Adrenal gland (tissue), 5 donors: ENCODE measurements at regions not wholly inside any gene's neighbourhood (a gene's known extent, or its start where the extent isn't known, plus 50 kb on each side); places are given as distances from the start of the nearest gene placed in this dataset.

Experiments
- CTCF ChIP-seq, 6 experiments: fragments of 450-650 bp in 4 of 6; fragments of 200-600 bp in 2 of 6; sonication (generic) in 1 of 6; IDR thresholded peaks; 1 replicate in 5 of 6; 2 replicates in 1 of 6; pipeline versions ENCODE4 v1.5.1 to v1.8.0; 2016 to 2021; ENCODE audit warnings: antibody characterized with exemption in 6 of 6, mild to moderate bottlenecking in 2 of 6, moderate library complexity in 1 of 6
- POLR2A ChIP-seq, 2 donors: fragments of 450-650 bp; IDR thresholded peaks; one replicate each; pipeline ENCODE4 v1.6.1; 2017; ENCODE audit warnings: antibody characterized with exemption in 2 of 2, mild to moderate bottlenecking in 2 of 2, moderate library complexity in 1 of 2
- donor health status: DM: no; HTN: no; CAD: no.

GRCh38 chr20:7596541-7596940, 343.7 kb downstream of the HAO1 start:
- no peak for TF ChIP-seq CTCF (IDR thresholded peaks at IDR 0.05)
- no peak for TF ChIP-seq POLR2A (IDR thresholded peaks at IDR 0.05)
